ENCODE measurements at regions not wholly inside any gene's neighbourhood (a gene's known extent, or its start where the extent isn't known, plus 50 kb on each side); places are given as distances from the start of the nearest gene placed in this dataset.
"Not testable (repeated sequence)": the region's sequence is repeated elsewhere in the genome, so short reads cannot be mapped to it uniquely, and the experiment has no call there.

DNA sequence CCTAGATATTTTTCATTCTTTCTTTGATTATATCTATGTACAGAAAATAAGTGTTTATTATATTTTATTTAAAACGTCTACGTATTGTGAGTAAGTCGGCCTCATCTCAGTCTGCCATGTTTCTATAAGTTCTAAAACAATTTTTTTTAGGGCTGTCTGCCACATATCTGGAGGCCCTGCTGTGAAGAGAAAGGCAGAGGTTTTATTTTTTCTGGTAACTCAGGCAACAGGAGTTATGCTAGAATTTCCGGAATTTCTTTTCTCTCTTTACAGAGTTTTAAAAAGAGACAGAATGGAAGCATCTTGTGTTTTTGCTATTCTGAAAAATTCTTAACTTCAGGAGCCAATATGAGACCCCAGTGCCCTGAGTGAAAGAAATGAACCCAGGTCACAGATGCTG lies 1124.0 kb upstream of the TENM3 start:
- no peak for DNase-seq (ENCODE audit: low read depth)

DNA sequence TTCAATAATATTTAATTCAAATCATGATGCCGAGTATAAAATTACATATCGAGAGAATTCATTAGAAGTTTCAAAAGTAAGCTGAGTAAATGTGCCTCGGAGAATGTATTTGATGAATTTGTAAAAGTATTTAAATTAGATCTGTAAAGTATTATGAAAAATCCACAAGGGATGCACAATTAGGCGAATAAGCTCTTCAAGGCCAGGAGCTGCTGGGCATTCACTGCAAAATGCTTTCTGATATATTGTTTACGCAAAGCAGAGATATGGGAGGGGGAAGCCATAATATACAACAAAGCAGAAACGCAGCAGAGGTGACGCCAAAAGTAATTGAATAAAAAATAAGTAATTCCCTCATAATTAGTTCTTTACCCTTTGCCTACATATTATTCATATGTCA lies 1121.5 kb upstream of the TENM3 start:
- DNase-seq (ENCODE audit: low read depth): no peak

DNA sequence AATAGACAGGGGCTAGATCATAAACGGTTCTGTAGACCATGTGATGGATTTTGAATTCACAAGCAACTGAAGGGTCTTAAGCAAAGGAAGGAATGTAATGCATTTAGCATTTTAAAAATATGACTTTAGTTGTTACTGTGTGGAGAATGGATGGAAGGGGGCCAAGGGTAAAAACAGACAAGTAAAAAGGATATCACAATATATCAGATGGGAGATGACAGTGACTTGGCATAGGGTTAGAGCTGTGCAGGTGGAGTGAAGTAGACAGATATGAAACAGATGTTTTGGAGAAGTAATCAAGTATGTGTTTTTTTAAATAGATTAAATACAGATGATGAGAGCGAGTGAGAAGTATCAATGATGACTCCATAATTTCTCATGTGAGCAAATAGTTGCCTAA lies 1116.0 kb upstream of the TENM3 start:
- DNase-seq (ENCODE audit: low read depth): no peak

DNA sequence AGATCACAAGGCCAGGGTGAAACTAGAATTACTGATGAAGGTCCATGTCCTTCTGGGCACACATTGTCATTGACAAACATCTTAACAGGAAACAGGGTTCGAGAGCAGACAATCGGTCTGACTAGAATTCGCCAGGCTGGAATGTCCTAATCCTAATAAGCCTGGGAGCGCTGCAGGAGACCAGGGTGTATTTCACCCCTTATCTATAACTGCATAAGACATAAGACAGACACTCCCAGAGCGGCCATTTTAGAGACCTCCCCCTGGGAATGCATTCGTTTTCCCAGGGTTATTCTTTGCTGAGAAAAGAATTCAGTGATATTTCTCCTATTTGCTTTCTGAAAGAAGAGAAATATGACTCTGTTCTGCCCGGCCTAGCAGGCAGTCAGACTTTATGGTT lies 1112.9 kb upstream of the TENM3 start:
- not testable (repeated sequence) for DNase-seq (ENCODE audit: low read depth)

DNA sequence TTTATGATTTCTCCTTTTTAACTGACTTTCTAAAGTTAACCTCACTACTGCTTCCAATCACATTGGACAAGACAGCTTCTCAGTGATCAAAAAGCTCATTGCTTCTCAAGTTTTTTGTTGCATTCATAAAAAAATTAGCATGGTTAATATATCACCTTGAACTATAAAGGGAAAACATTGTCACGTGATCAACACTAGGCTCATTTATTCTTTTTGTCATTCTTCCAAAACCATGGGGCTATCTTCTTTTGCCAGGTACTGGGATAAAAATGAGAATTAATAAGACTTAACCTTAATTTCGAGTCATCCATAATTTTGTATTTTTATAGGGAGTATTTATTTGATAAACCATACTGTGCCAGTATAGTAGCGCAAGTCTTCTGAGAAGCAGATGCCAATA lies 1105.9 kb upstream of the TENM3 start:
- DNase-seq (ENCODE audit: low read depth): no peak

DNA sequence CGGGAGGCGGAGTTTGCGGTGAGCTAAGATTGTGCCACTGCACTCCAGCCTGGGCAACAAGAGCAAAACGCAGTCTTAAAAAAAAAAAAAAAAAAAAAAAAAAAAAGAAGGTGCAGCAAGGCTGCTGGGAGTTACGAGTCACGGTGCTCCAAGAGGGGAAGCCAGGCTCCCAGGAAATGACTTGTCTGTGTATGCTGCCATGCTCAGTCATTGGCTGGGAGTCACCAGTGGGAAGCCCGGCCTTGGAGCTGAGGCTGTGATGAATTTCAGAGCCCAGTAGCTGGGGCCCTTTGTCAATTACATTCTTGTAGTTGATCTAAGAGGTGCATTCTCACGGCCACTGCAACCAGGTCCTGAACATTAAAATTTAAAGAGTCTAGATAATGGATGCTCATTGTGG lies 1105.1 kb upstream of the TENM3 start:
- no peak for DNase-seq (ENCODE audit: low read depth)

DNA sequence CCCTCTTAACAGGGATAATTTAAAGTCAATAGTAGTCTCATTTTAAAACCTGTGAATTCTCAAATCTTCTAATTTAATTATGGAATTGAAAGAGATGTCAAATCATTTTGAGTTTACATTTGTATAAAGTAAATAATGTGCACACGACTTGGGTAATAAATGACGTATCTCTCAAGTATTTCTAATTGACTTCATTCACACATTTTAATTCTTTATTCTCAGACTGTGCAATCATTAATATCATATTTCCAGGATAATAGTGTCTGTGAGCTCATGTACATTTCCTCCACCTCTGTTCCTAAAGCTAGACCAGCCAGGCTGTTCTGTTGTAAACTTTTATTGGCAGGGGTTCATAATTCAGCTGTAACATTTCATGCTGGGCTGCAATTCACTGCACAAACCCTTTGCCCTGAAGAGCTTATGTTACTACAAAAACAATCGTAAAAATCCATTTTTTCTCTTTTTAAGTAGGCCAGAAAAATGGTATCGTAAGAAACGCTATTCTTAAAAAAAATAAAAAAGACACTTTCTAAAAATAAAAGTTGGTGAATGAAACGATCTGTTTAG lies 1103.1 kb upstream of the TENM3 start:
- DNase-seq (ENCODE audit: low read depth): no peak

DNA sequence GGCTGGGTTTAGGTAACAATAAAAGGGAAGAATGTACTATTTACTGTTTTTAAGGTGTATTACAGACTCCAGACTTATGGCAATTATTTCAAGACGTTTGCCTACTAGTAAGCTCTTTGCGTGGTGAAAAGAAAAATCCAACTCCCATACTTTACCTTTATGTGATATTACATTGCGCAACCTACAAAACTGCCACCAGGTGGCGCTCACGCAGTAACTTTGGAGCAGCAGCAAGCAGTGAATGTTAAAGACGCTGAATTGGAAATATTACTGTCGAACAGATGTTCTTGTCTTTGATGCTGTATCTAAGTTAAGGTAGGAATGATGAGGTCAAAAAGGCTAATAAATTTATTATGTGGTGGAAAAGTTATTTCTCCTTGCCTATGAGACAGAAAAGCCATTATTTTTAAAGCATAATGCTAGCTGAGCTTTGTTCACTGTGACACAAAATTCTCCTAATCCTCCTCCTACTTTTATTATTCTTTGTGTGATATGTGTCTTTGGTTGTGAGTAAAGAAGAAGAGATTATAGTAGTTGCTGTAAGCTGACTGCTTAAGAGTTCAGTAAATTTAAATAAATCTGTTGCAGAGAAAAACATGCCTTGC lies 1099.8 kb upstream of the TENM3 start:
- peak; percentile 42 for DNase-seq (ENCODE audit: low read depth)

DNA sequence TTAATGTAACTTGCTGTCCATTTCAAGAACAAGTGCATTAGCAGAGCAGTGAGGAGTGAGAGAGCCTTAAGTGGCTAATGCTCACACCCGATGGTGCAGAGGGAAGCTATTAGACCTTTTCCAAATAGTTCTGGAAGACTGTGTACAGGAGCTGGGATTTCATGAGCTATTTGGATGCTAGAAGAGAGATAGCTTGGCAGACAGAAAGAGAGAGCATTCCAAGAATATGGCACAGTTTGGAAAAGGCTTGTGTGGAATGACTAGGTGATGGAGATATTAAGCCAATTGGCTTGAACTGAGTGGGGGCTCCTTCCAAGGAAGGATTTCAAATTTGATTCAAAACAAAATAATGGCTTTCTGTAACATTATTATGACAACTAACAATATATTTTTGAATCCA lies 1097.2 kb upstream of the TENM3 start:
- DNase-seq (ENCODE audit: low read depth): no peak

DNA sequence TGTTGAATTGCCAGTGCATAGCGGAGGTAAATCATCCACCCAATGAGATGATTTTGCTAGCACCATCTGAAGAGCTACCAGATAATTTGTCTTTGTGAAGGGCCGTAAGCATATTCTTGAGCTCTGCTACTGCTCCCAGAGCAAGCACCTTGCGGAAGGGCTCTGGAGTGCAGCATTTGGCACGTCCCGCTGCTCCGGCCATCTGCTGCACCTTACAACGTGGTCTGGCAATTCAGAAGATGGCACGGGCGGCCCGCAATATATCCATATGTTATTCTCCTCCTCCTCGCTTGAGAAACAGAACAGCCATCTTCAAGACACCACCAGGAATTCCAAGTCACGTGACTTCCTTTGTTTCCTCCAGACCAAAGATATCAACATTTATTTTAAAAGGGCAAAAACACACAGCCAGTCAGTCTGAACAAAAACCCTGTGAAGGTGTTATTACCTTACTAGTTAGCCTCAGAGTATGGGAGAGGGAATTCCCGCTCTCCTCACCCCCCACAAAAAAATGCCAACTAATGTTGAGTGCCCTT lies 1095.7 kb upstream of the TENM3 start:
- DNase-seq (ENCODE audit: low read depth): no peak

DNA sequence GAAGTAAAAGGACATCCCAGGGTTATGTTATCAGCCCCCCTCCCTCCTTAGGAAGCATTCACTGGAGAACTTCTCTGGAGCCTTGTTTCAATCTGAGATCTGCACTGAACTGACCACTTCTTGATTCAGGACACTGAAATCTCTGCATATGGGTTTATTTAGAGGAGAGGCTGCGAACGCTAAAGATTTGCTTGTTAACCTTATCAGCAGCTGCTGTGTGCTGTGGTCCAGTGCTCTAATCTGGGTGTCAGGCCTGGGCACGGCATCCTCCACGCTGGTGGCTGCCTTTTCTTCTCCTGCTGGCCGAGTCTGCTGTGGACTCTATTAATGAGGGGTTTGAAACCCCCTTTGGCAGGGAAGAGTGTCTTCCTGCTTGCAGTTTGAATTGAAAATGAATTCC lies 1094.7 kb upstream of the TENM3 start:
- DNase-seq (ENCODE audit: low read depth): no peak

DNA sequence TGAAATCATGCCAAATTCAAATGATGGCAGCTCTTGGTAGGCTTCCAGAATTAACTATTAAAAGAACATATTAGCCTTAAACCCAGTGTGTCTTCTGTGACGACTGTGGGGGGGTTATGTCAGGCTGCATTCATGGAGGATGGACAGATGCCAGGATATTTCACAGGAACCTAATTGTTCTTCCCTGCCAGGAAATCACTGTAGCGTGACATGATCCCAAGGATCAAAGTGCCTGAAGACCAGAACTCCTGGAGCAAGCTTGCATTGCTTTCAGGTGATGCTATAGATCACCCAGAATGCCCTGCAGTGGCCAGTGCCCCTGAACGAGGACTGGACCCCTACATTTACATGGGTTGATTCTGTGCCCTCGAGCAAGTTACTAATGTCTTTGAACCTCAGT lies 1093.0 kb upstream of the TENM3 start:
- DNase-seq (ENCODE audit: low read depth): no peak

DNA sequence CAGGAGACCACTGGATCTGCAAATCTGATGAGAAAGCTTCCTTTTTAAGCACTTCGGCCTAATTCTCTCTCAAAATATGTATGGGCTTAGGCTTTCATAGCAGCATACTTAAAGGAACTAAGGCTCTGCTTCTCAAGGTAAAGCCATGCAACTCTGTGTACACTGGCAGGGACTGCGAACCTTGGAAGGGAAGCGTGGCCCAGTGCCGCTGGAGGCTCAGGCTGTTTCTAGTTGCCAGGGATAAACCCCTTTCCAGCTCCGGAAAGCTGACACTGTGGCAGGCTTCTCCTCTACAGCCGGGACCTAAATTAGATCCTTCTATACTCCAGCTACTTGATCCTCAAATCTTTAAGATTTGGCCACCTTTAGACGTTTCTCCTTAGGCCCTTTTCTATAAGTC lies 1091.3 kb upstream of the TENM3 start:
- no peak for DNase-seq (ENCODE audit: low read depth)

DNA sequence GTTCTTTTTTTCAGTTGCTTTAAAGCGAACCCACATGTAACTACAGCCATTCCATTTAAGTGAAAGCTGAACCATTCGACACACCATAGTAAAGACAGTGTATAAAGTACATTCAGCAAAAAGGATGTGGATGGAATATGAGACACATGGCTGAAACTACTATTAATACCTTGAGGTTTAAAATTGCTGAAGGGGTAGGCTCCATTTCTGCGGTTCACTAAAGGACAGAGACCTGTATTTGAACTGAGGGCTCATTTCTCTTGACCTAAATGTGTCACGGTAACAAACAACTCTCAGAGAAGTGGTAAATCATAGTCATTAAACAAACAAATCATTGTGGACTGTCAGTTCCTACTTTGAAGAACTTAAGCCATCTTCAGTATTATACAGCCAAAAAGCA lies 1085.6 kb upstream of the TENM3 start:
- DNase-seq (ENCODE audit: low read depth): no peak

DNA sequence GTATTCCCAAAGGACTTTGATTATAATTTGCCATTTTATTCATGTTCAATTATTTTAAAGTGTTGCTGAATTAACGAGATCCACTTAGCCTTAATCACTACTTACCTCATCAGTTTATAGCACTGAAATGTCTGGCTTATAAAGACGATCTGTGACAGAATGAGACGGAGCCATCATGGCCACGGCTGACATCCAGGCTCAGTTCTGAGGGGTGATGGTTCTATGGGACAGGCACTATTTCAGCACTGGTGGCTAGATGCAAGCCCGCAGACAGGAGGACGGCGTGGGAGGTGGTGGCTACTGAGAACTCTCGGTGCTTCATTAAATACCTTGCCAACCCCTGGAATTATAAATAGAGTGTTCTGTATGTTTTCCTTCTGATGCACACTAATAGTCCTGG lies 1084.2 kb upstream of the TENM3 start:
- no peak for DNase-seq (ENCODE audit: low read depth)

DNA sequence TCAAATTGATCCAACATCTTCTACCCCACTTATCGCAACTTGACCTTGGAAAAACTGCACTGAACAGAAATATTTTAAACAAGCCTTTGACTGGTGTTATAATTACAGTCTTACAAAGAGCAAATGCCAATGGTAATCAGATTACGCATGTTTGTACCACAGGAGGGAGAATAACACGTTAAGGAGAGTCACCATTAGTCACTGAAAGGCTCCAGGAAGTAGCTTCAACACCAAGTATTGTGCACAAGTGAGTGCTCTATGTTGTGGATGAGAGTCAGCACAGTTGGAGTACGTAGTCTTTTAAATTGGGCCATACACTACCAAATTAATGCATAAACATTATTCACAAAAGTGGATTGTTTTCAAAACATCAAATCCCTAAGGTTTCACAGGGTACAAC lies 1081.5 kb upstream of the TENM3 start:
- DNase-seq (ENCODE audit: low read depth): no peak

DNA sequence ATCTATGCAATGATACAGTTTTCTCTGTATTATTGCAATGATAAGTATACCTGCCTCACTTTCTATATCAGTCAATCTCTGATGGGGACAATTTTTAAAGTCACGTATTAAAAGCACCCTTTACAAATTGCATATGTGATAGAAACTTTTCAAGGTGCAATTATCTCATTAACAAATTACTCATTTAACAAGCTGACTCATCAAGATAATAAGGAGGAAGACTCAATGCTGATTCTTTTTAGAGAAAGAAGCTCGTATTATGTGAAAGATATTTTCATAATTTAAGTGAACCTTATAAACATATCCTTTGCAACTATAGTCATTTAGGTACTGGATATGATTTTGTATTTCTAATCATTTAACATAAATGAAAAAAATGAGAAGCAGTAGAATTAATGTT lies 1080.9 kb upstream of the TENM3 start:
- no peak for DNase-seq (ENCODE audit: low read depth)

DNA sequence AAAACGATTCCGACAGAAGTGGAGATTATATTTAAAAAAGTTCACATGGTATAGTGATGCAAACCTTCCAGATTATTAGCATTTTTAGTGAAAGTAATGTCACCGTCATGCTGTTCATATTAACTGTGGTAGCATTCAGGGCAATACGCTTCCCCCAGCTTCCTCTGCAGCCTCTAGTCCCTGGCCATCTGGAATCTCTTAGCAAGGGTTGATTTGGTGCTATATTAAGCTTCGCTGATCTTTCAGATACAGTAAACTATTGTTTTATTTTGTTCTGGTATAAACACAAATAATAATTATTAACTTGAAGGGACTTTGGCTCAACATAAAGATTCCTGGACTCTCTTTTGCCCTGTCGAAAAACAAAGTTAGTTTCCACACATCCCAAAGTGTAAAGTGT lies 1080.5 kb upstream of the TENM3 start:
- no peak for DNase-seq (ENCODE audit: low read depth)

DNA sequence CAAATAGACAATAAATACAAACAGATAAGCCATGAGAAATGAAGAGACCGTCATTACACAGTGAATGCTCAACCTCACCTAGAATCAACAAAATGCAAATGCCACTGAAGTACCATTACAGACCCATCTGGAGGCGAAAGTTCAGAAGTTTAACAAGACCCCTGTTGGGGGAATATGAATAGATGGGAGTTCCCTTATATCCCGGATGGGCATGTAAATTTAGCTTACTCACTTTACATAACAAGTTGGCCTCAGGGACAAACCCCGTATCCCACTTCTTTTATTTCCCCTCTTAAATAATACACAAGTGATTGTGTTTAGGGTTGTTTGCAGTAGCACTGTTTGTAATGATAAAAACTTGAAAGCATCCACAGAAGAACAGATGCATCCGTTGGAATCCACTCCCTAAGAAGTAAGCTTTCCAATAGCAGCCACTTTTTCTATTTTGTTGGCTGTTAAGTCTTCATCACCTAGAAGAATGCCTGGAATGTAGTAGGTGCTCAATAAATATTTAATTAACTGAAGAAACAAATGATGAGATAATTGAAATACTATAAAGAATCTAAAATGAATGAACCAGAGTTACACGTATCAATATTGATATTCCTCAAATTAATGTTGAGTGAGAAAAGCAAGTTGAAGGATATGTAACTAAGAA lies 1076.3 kb upstream of the TENM3 start:
- no peak for DNase-seq (ENCODE audit: low read depth)

DNA sequence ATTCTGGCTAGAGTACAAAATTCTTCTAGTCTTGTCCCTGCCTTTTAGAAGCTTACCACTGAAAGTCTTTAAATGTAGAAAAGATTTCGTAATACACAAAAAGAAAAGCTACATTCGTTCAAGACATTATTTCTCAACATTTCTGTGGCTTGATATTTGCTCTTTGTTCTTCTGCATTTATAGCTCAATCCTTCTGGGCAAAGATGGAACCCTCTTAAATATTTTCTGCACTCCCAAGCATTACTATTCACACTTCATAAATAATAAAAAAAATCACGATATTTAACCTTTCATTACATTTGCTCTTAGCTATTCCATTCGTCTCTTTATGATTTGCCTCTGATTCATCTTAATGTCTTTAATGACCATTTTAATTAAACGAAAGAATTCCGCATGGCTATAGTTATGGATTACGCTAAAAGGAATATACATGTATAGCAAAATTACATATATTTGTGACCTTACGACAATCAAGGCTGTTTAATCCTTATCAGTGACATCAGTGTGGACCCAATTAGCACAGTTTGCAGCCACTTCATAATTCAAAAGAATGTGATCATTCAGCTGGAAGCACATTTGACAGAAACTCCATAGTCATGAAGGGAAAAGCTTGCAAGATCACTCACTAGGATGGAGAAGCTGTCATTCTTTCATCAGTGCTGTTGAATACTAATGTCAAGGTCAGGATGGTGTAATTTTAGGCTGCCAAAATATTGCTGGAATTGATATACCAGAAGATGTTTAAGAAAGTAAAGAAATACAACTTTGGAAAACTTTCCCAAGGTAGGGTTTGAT lies 1075.0 kb upstream of the TENM3 start:
- no peak for DNase-seq (ENCODE audit: low read depth)

DNA sequence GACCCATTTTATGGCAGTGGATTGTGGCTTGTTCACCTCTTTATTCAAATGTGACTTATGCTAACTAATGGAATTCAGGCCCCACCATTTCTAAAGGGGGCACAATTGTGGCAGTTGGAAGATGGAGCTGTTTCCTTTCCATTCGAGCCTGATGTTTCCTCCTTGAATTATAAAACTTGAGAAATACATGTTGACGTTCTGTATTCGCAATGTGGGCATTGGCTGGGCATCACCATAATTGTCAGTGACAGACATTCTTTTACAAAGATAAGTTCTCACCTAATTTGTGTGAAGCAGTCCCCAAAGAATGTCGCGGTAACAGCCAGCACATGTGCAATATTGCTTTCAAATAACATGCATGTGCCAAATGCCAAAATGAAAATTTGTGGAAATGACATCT lies 1070.2 kb upstream of the TENM3 start:
- DNase-seq (ENCODE audit: low read depth): no peak

DNA sequence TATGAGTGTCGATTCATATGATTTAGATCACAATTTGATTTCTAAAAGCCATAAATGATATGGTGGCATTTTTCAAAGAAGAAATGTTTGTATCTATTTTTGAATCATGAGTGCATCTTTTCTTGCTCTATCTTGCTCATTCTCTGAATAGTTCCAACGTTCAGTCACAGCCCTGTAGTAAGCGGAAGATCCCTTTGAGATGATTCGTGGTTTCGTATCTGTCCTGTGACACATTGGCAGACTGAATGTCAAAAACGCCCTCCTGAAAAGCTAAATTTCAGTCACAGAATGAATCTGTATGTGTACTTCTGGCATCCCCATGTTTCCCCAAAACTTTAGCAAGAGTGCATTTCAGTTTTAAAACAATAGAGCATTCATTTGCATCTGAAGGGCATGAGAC lies 1066.9 kb upstream of the TENM3 start:
- no peak for DNase-seq (ENCODE audit: low read depth)

DNA sequence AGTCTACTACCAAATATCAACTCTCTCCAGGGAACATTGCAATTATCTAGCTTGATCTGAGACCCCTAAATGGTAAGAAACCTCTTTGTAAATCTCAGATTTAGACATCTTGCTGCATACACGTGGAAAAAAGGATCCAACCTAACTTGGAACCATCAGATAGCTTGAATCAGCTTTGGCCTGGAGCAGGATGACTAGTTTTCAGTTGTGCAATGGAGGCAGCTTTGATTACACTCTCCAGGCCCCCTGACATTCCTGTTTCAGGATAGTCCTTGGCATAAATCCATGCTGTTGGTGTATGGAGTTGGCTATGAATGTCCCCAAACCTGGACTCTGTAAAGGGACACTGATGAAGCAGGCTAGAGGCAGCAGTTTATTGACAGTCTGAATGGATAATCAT lies 1061.9 kb upstream of the TENM3 start:
- no peak for DNase-seq (ENCODE audit: low read depth)
